PFSK-1 (cell line): ENCODE measurements at regions not wholly inside any gene's neighbourhood (a gene's known extent, or its start where the extent isn't known, plus 50 kb on each side); places are given as distances from the start of the nearest gene placed in this dataset.

ENCODE experiments used
- FOXP2 ChIP-seq: optimal IDR thresholded peaks from 2 replicates; pipeline ENCODE3; 2011; ENCODE audit warnings: borderline replicate concordance, control low read depth, inconsistent platforms; ENCODE audit not compliant: insufficient read depth; ENCODE audit errors: extremely low read length, extremely low read depth
- POLR2AphosphoS5 ChIP-seq: IDR thresholded peaks from 2 replicates; pipeline ENCODE4 v1.6.1; 2012; ENCODE audit warnings: low read depth, mild to moderate bottlenecking, control low read depth, low read length, moderate library complexity
- REST ChIP-seq, 2 experiments: IDR thresholded peaks; 2 replicates each; pipeline versions ENCODE4 v1.6.1 to v1.8.0; 2011 to 2012; ENCODE audit warnings: low read depth in 2 of 2, low read length in 2 of 2, control low read depth in 1 of 2, inconsistent platforms in 1 of 2, mild to moderate bottlenecking in 1 of 2, moderate library complexity in 1 of 2; ENCODE audit not compliant: insufficient read depth in 1 of 2
- SIN3A ChIP-seq: IDR thresholded peaks from 2 replicates; pipeline ENCODE4 v1.6.1; 2012; ENCODE audit warnings: mild to moderate bottlenecking, low read length, moderate library complexity, borderline replicate concordance; ENCODE audit not compliant: insufficient read depth
- TAF1 ChIP-seq: IDR thresholded peaks from 2 replicates; pipeline ENCODE4 v1.6.1; 2012; ENCODE audit warnings: low read length, control low read depth, borderline replicate concordance; ENCODE audit not compliant: insufficient read depth

- no peak for TF ChIP-seq REST (IDR thresholded peaks at IDR 0.05; ENCODE audit: insufficient read depth in 1 of 2, low read depth in 2 of 2, low read length in 2 of 2)
- no peak for TF ChIP-seq POLR2AphosphoS5
- no peak for TF ChIP-seq SIN3A
- no peak for TF ChIP-seq TAF1
- TF ChIP-seq FOXP2, result no peak
Measured at GRCh38 chr9:108783731-108784495, 71.9 kb downstream of the ACTL7B start.

- TF ChIP-seq SIN3A (no peak), TAF1 (no peak), FOXP2 (no peak), REST (IDR thresholded peaks at IDR 0.05; ENCODE audit: insufficient read depth in 1 of 2, low read depth in 2 of 2, low read length in 2 of 2) (no peak), POLR2AphosphoS5 (no peak)
Measured at GRCh38 chr9:108783326-108783725, 72.5 kb downstream of the ACTL7B start.

GRCh38 chr9:108780942-108781734 is 74.6 kb downstream of the ACTL7B start:
- TF ChIP-seq REST (IDR thresholded peaks at IDR 0.05; ENCODE audit: insufficient read depth in 1 of 2, low read depth in 2 of 2, low read length in 2 of 2) (no peak), SIN3A (no peak), TAF1 (no peak), FOXP2 (no peak), POLR2AphosphoS5 (no peak)

GRCh38 chr9:108779551-108780325 is 76.0 kb downstream of the ACTL7B start:
- TF ChIP-seq SIN3A, result no peak
- no peak for TF ChIP-seq REST (IDR thresholded peaks at IDR 0.05; ENCODE audit: insufficient read depth in 1 of 2, low read depth in 2 of 2, low read length in 2 of 2)
- no peak for TF ChIP-seq POLR2AphosphoS5
- no peak for TF ChIP-seq FOXP2
